ENCODE measurements at regions not wholly inside any gene's neighbourhood (a gene's known extent, or its start where the extent isn't known, plus 50 kb on each side); places are given as distances from the start of the nearest gene placed in this dataset.

GRCh38 chr10:20632696-20633095 is 264.4 kb downstream of the NEBL start:
- Histone ChIP-seq H3K4me1 (ENCODE audit: insufficient read depth, low read length) (no peaks in the 10 kb centered on the region), H3K79me2 (ENCODE audit: insufficient read depth, low read length) (no peaks in the 10 kb centered on the region), H3K36me3 (replicated peaks in 1 of 2; ENCODE audit: control insufficient read depth in 1 of 2, insufficient read depth in 2 of 2, low read length in 2 of 2) (no peaks in the 10 kb centered on the region), H3K4me2 (ENCODE audit: low read depth, low read length) (no peak overlapping the region), H3K27ac (ENCODE audit: extremely low read length, insufficient read depth, low read length) (no peak overlapping the region), H3K4me3 (replicated peaks in 1 of 3; ENCODE audit: insufficient read depth in 1 of 3, low read depth in 2 of 3, low read length in 3 of 3) (no peak overlapping the region), H4K20me1 (ENCODE audit: insufficient read depth, low read length) (no peaks in the 10 kb centered on the region), H2AFZ (ENCODE audit: low read length) (no peak overlapping the region), H3K9me3 (ENCODE audit: low read length) (peaks cover 38% of the 10 kb centered on the region), H3K9ac (ENCODE audit: insufficient read depth, low read depth, low read length) (no peak overlapping the region), H3K27me3 (ENCODE audit: control insufficient read depth in 1 of 2, insufficient read depth in 2 of 2, low read length in 2 of 2) (no peaks in the 10 kb centered on the region)
- FAIRE-seq, result no peak
- WGBS (ENCODE audit: low lambda C conversion rate), result 0% methylated on average over 2 of the region's 2 CpGs
- BruUV-seq (replicated peaks), result no TSS peak
- intact Hi-C loops (cut with micrococcal nuclease; ENCODE audit: unreplicated experiment), result no loop called here
- in situ Hi-C loops (cut with HindIII; ENCODE audit: extremely low pct_ligation_motif_present, low pct_unique_long_range_greater_than_20kb), result no loop called here
- CTCF ChIA-PET (ENCODE audit: low intra/inter-chr PET ratio, low total read pairs), result no interaction called here
- TF ChIP-seq MTF2 (CRISPR knock-in tag; IDR thresholded peaks at IDR 0.05; ENCODE audit: borderline replicate concordance) (no peak), NR0B2 (CRISPR knock-in tag; IDR thresholded peaks at IDR 0.05) (no peak), RXRB (CRISPR knock-in tag; IDR thresholded peaks at IDR 0.05; ENCODE audit: borderline replicate concordance) (no peak), JDP2 (CRISPR knock-in tag; IDR thresholded peaks at IDR 0.05; ENCODE audit: borderline replicate concordance) (no peak), ZNF18 (CRISPR knock-in tag; IDR thresholded peaks at IDR 0.05; ENCODE audit: insufficient replicate concordance) (no peak), HDAC6 (IDR thresholded peaks at IDR 0.05; ENCODE audit: low read depth, low read length) (no peak), SIN3B (IDR thresholded peaks at IDR 0.05; ENCODE audit: low read length) (no peak), ZKSCAN5 (CRISPR knock-in tag; IDR thresholded peaks at IDR 0.05) (no peak), PREB (CRISPR knock-in tag; IDR thresholded peaks at IDR 0.05) (no peak)
- no peak for DNase-seq (ENCODE audit: low spot score)
- POLR2A ChIA-PET, result no interaction called here
- no peak for ATAC-seq

Measured in HepG2 (cell line).